ENCODE measurements at regions not wholly inside any gene's neighbourhood (a gene's known extent, or its start where the extent isn't known, plus 50 kb on each side); places are given as distances from the start of the nearest gene placed in this dataset.

- Histone ChIP-seq H3K79me2 (ENCODE audit: low read depth) (no peaks in the 10 kb centered on the region), H4K20me1 (ENCODE audit: insufficient read depth) (no peaks in the 10 kb centered on the region), H3K4me3 (no peak overlapping the region), H3K36me3 (ENCODE audit: low read depth) (0 out of 2 replicates have a peak, but pooled peaks cover 5% of the 10 kb centered on the region), H2AFZ (no peak overlapping the region), H3K27me3 (ENCODE audit: insufficient read depth, low read depth) (no peaks in the 10 kb centered on the region), H3K27ac (no peak overlapping the region), H3K9me2 (ENCODE audit: insufficient read depth) (no peaks in the 10 kb centered on the region), H3K4me2 (no peak overlapping the region), H3K4me1 (replicated peaks; ENCODE audit: insufficient read depth) (no peaks in the 10 kb centered on the region), H3F3A (ENCODE audit: insufficient read depth, low read depth) (no peaks in the 10 kb centered on the region), H3K9me3 (ENCODE audit: insufficient read depth, low read depth) (no peaks in the 10 kb centered on the region)
- no peak for TF ChIP-seq EZH2 (IDR thresholded peaks at IDR 0.05; ENCODE audit: low read depth)
- TF ChIP-seq, protein P1, sequence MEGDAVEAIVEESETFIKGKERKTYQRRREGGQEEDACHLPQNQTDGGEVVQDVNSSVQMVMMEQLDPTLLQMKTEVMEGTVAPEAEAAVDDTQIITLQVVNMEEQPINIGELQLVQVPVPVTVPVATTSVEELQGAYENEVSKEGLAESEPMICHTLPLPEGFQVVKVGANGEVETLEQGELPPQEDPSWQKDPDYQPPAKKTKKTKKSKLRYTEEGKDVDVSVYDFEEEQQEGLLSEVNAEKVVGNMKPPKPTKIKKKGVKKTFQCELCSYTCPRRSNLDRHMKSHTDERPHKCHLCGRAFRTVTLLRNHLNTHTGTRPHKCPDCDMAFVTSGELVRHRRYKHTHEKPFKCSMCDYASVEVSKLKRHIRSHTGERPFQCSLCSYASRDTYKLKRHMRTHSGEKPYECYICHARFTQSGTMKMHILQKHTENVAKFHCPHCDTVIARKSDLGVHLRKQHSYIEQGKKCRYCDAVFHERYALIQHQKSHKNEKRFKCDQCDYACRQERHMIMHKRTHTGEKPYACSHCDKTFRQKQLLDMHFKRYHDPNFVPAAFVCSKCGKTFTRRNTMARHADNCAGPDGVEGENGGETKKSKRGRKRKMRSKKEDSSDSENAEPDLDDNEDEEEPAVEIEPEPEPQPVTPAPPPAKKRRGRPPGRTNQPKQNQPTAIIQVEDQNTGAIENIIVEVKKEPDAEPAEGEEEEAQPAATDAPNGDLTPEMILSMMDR (conservative IDR thresholded peaks at IDR 0.05), result no peak
- no peak for DNase-seq
- ChIA-PET CTCF (no interaction called here), POLR2A (ENCODE audit: unreplicated experiment) (no interaction called here)
- intact Hi-C loops (cut with micrococcal nuclease; ENCODE audit: unreplicated experiment), result no loop called here
- no TSS peak for BruUV-seq (replicated peaks)
Measured at GRCh38 chr19:8900421-8900820, 68.2 kb downstream of the MBD3L1 start.

GRCh38 chr19:8902520-8902919, 70.3 kb downstream of the MBD3L1 start:
- no peaks in the 10 kb centered on the region for H3F3A ChIP-seq (ENCODE audit: insufficient read depth, low read depth)
- CTCF ChIA-PET, result no interaction called here
- no peak for TF ChIP-seq EZH2 (IDR thresholded peaks at IDR 0.05; ENCODE audit: low read depth)
- TF ChIP-seq, protein P1 (conservative IDR thresholded peaks at IDR 0.05), result no peak
- no peak overlapping the region for H3K4me2 ChIP-seq
- no peaks in the 10 kb centered on the region for H4K20me1 ChIP-seq (ENCODE audit: insufficient read depth)
- H3K9me3 ChIP-seq (ENCODE audit: insufficient read depth, low read depth), result no peaks in the 10 kb centered on the region; the same call in 1 of the 2 replicates
- H3K27ac ChIP-seq, result no peak overlapping the region
- H3K4me3 ChIP-seq, result no peak overlapping the region
- H3K27me3 ChIP-seq (ENCODE audit: insufficient read depth, low read depth), result no peaks in the 10 kb centered on the region
- intact Hi-C loops (cut with micrococcal nuclease; ENCODE audit: unreplicated experiment), result no loop called here
- no peak overlapping the region for H2AFZ ChIP-seq
- no peaks in the 10 kb centered on the region for H3K4me1 ChIP-seq (replicated peaks; ENCODE audit: insufficient read depth)
- H3K9me2 ChIP-seq (ENCODE audit: insufficient read depth), result no peaks in the 10 kb centered on the region
- BruUV-seq (replicated peaks), result no TSS peak
- POLR2A ChIA-PET (ENCODE audit: unreplicated experiment), result no interaction called here
- H3K36me3 ChIP-seq (ENCODE audit: low read depth), result 0 out of 2 replicates have a peak, but pooled peaks cover 14% of the 10 kb centered on the region
- no peaks in the 10 kb centered on the region for H3K79me2 ChIP-seq (ENCODE audit: low read depth)
- DNase-seq, result no peak

DNA sequence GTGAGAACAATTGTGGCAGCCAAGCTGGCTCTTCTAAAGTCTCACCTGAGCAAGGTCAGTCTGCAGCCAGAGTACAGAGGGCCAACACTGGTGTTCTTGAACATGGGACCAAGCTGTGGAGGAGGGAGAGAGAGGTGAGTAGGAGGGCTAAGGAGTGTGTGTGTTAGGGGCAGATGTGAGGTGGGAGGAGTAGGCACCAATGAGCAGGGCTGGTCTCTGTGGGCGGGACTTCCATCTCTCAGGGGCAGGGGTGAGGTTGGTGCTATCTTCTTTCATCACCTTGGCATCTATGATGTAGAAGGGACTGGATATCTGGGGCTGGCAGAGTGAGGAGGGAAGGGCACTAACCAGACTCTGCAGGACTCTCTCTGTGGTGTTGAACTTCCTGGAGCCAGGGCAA, 72.4 kb downstream of the MBD3L1 start:
- Histone ChIP-seq H3K4me1 (replicated peaks; ENCODE audit: insufficient read depth) (no peaks in the 10 kb centered on the region), H3K9me3 (ENCODE audit: insufficient read depth, low read depth) (no peaks in the 10 kb centered on the region; the same call in 1 of the 2 replicates), H4K20me1 (ENCODE audit: insufficient read depth) (no peaks in the 10 kb centered on the region), H3K27me3 (ENCODE audit: insufficient read depth, low read depth) (no peaks in the 10 kb centered on the region), H3K27ac (no peak overlapping the region), H3K4me2 (no peak overlapping the region), H3K79me2 (ENCODE audit: low read depth) (no peaks in the 10 kb centered on the region), H3K9me2 (ENCODE audit: insufficient read depth) (no peaks in the 10 kb centered on the region), H3F3A (ENCODE audit: insufficient read depth, low read depth) (no peaks in the 10 kb centered on the region), H2AFZ (no peak overlapping the region), H3K36me3 (ENCODE audit: low read depth) (0 out of 2 replicates have a peak, but pooled peaks cover 11% of the 10 kb centered on the region), H3K4me3 (no peak overlapping the region)
- CTCF ChIA-PET, result no interaction called here
- TF ChIP-seq, protein P1 (conservative IDR thresholded peaks at IDR 0.05), result no peak
- no peak for TF ChIP-seq EZH2 (IDR thresholded peaks at IDR 0.05; ENCODE audit: low read depth)
- intact Hi-C loops (cut with micrococcal nuclease; ENCODE audit: unreplicated experiment), result no loop called here
- DNase-seq, result no peak
- BruUV-seq (replicated peaks), result no TSS peak
- POLR2A ChIA-PET (ENCODE audit: unreplicated experiment), result no interaction called here
